ENCODE measurements at regions not wholly inside any gene's neighbourhood (a gene's known extent, or its start where the extent isn't known, plus 50 kb on each side); places are given as distances from the start of the nearest gene placed in this dataset.

GRCh38 chr6:147042679-147043078, 161.5 kb upstream of the STXBP5 start:
- no peak for DNase-seq

GRCh38 chr6:147043994-147044477, 160.2 kb upstream of the STXBP5 start:
- DNase-seq: no peak

- no peak for DNase-seq
These were observed 157.9 kb upstream of the STXBP5 start for GRCh38 chr6:147046141-147046877.

- no peak for DNase-seq
These were observed 155.3 kb upstream of the STXBP5 start for GRCh38 chr6:147048930-147049329.

- no peak for DNase-seq
These were observed 150.8 kb upstream of the STXBP5 start for GRCh38 chr6:147053311-147053921.

- DNase-seq: no peak
These were observed 150.1 kb upstream of the STXBP5 start for GRCh38 chr6:147054158-147054557.

- no peak for DNase-seq
These were observed 149.3 kb upstream of the STXBP5 start for GRCh38 chr6:147054871-147055270.

GRCh38 chr6:147055821-147056392, 148.3 kb upstream of the STXBP5 start:
- DNase-seq: no peak

- DNase-seq: no peak
These were observed 147.0 kb upstream of the STXBP5 start for GRCh38 chr6:147057188-147057587.

- no peak for DNase-seq
These were observed 146.4 kb upstream of the STXBP5 start for GRCh38 chr6:147057705-147058342.

GRCh38 chr6:147058786-147059385, 145.3 kb upstream of the STXBP5 start:
- no peak for DNase-seq

GRCh38 chr6:147060636-147061035, 143.6 kb upstream of the STXBP5 start:
- DNase-seq: no peak

GRCh38 chr6:147061252-147061651, 143.0 kb upstream of the STXBP5 start:
- no peak for DNase-seq

- DNase-seq: no peak
These were observed 140.7 kb upstream of the STXBP5 start for GRCh38 chr6:147063469-147064031.

- no peak for DNase-seq
These were observed 138.4 kb upstream of the STXBP5 start for GRCh38 chr6:147065786-147066185.

- DNase-seq: no peak
These were observed 137.0 kb upstream of the STXBP5 start for GRCh38 chr6:147067184-147067583.

GRCh38 chr6:147071776-147072175, 132.4 kb upstream of the STXBP5 start:
- no peak for DNase-seq

- no peak for DNase-seq
These were observed 128.8 kb upstream of the STXBP5 start for GRCh38 chr6:147075381-147075780.

GRCh38 chr6:147077251-147077650, 127.0 kb upstream of the STXBP5 start:
- DNase-seq: no peak

GRCh38 chr6:147078106-147078505, 126.1 kb upstream of the STXBP5 start:
- DNase-seq: no peak

GRCh38 chr6:147078602-147079001, 125.6 kb upstream of the STXBP5 start:
- DNase-seq: no peak

GRCh38 chr6:147080225-147080624, 124.0 kb upstream of the STXBP5 start:
- DNase-seq: no peak

- DNase-seq: no peak
These were observed 123.1 kb upstream of the STXBP5 start for GRCh38 chr6:147081076-147081609.
